OCI-LY7 (cell line): ENCODE measurements at regions not wholly inside any gene's neighbourhood (a gene's known extent, or its start where the extent isn't known, plus 50 kb on each side); places are given as distances from the start of the nearest gene placed in this dataset.

Experiments used
- BruUV-seq: library from RNA; stranded (reverse); fragments of 400-500 nt; replicated peaks from 2 replicates; lab custom pipeline; 2021; lab: Mats Ljungman, UMichigan
- CTCF ChIA-PET: fragments of 300-600 bp; sonication (Branson Sonifier 250); formaldehyde crosslinking; loops from one replicate; lab custom pipeline; 2022; ENCODE audit warnings: antibody characterized with exemption; ENCODE audit not compliant: unreplicated experiment; lab: Charles Lee
- POLR2A ChIA-PET: fragments of 300-600 bp; sonication (Branson Sonifier 250); formaldehyde crosslinking; loops from one replicate; lab custom pipeline; 2022; ENCODE audit warnings: antibody characterized with exemption; lab: Charles Lee
- DNase-seq: peaks from one replicate; pipeline ENCODE4 v3.0.0-alpha.2; 2015; ENCODE audit warnings: low spot score
- H2AFZ ChIP-seq: fragments of 200-600 bp; sonication (generic), shearing (Covaris generic); 2 replicates; pipeline ENCODE4 v1.6.1; 2014; ENCODE audit warnings: mild to moderate bottlenecking, antibody characterized with exemption, low read length, moderate library complexity
- H3K27ac ChIP-seq: fragments of 200-600 bp; sonication (generic); 2 replicates; pipeline ENCODE4 v1.5.1; 2014; ENCODE audit warnings: mixed run types, low read depth, mild to moderate bottlenecking, moderate library complexity, low read length, inconsistent platforms; ENCODE audit not compliant: poor library complexity, severe bottlenecking
- H3K36me3 ChIP-seq: fragments of 200-600 bp; sonication (generic); 2 replicates; pipeline ENCODE4 v1.6.1; 2014; ENCODE audit warnings: mild to moderate bottlenecking, antibody characterized with exemption, low read length, moderate library complexity, mixed read lengths; ENCODE audit not compliant: insufficient read depth
- H3K4me1 ChIP-seq: fragments of 200-600 bp; sonication (generic); 2 replicates; pipeline ENCODE4 v1.5.1; 2014; ENCODE audit warnings: mild to moderate bottlenecking, low read length; ENCODE audit not compliant: insufficient read depth, poor library complexity, severe bottlenecking
- H3K4me2 ChIP-seq: fragments of 200-600 bp; sonication (generic); 2 replicates; pipeline ENCODE4 v1.6.1; 2014; ENCODE audit warnings: mild to moderate bottlenecking, low read length
- H3K4me3 ChIP-seq: fragments of 200-600 bp; sonication (generic); 2 replicates; pipeline ENCODE4 v1.5.1; 2014; ENCODE audit warnings: mild to moderate bottlenecking, low read depth, low read length; ENCODE audit not compliant: poor library complexity, severe bottlenecking
- H3K79me2 ChIP-seq: fragments of 200-600 bp; sonication (generic); 2 replicates; pipeline ENCODE4 v1.6.1; 2016; ENCODE audit warnings: low read depth, mild to moderate bottlenecking, low read length, moderate library complexity, mixed read lengths; ENCODE audit not compliant: insufficient read depth
- H3K9me2 ChIP-seq: fragments of 200-600 bp; sonication (generic); 2 replicates; pipeline ENCODE4 v1.6.1; 2016; ENCODE audit warnings: mild to moderate bottlenecking, low read length, mixed read lengths; ENCODE audit not compliant: insufficient read depth
- H3K9me3 ChIP-seq: fragments of 200-600 bp; sonication (generic); 2 replicates; pipeline ENCODE4 v1.6.1; 2014; ENCODE audit warnings: mild to moderate bottlenecking, mixed run types, low read length, mixed read lengths
- H4K20me1 ChIP-seq: fragments of 200-600 bp; sonication (generic); 2 replicates; pipeline ENCODE4 v1.6.1; 2014; ENCODE audit warnings: mild to moderate bottlenecking, antibody characterized with exemption, low read length, moderate library complexity, mixed read lengths; ENCODE audit not compliant: insufficient read depth
- EZH2phosphoT487 ChIP-seq: fragments of 200-600 bp; sonication (generic); IDR thresholded peaks from 2 replicates; pipeline ENCODE4 v1.6.1; 2018; ENCODE audit warnings: low read depth, borderline replicate concordance, mild to moderate bottlenecking, mixed run types, antibody characterized with exemption, low read length, moderate library complexity, mixed read lengths
- intact Hi-C: fragments of 100-400 bp; cut with micrococcal nuclease; formaldehyde crosslinking; loops from one replicate; pipeline ENCODE4 v1.10.0; 2022; ENCODE audit not compliant: unreplicated experiment
- TF ChIP-seq, protein P1 (sequence below): fragments of 200-600 bp; sonication (generic); conservative IDR thresholded peaks from 2 replicates; pipeline ENCODE4 v1.5.1; 2014; ENCODE audit warnings: mild to moderate bottlenecking, antibody characterized with exemption, low read length, moderate library complexity, mixed read lengths

DNA sequence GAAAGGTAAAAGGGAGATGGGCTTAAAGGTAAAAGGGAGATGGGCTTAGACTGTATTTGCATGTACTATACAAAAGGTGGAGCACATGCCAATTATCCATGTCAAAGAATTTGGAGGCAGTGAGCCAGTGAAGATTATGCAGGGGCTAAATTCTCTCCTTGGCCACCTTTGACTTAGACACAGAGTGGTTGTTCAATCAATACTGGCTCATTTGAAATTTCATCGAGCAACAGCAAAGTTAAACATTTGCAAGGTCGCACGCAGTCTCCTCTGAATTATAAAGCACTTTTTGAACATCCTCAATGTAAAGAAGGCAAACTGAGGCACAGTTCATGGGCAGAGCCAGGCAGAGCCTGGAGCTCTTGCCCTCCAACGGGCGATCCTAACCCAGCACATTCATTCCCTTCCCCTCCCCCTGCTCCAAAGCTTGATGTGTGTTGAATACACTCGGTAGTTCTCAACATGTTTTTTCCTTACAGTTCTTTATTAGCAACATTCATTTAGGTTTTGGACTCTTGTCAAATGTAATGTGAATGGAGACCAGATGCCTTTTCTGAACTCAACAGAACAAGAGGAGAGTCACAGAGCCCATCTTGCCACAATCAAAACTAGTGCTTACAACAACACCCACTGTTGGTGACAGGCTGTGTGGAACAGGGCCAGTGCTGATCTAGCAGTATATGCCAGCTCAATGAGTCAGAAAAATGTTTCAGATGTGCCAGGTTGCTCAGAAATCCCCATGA is 169.7 kb upstream of the G2E3 start:
- POLR2A ChIA-PET = no interaction called here

DNA sequence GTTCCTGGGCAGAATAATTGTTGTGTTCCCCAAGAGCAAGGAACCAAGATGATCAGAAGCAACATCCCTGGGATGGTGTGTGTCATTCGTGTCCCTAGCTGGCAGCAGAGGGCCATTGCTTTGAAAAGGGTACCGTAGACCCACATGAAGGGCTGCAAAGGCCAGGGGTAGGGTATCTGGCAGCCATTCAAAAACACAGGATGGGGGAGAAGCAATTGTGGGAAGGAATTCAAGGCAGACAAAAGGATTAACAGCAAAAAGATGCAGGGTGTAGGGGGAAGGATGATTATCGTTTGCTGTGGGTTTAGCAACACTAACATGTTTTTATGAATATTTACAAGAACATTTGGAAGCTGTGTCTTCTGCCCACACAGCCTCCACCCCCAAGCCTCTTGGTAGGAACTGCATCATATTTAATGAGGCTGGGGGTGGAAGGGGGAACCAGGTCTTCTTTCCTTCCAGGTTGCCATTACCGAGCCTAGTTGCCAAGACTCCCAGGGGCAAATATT is 169.0 kb upstream of the G2E3 start:
- H3K9me2 ChIP-seq = no peaks in the 10 kb centered on the region
- H3K4me1 ChIP-seq = no peaks in the 10 kb centered on the region
- no peak for DNase-seq
- no peaks in the 10 kb centered on the region for H3K36me3 ChIP-seq
- no peaks in the 10 kb centered on the region for H3K79me2 ChIP-seq
- no TSS peak for BruUV-seq
- H3K27ac ChIP-seq = no peak overlapping the region
- no peaks in the 10 kb centered on the region for H4K20me1 ChIP-seq
- ChIA-PET POLR2A (no interaction called here), CTCF (no interaction called here)
- H3K4me2 ChIP-seq = no peak overlapping the region
- no peak overlapping the region for H2AFZ ChIP-seq
- TF ChIP-seq EZH2phosphoT487 = no peak
- TF ChIP-seq, protein P1, sequence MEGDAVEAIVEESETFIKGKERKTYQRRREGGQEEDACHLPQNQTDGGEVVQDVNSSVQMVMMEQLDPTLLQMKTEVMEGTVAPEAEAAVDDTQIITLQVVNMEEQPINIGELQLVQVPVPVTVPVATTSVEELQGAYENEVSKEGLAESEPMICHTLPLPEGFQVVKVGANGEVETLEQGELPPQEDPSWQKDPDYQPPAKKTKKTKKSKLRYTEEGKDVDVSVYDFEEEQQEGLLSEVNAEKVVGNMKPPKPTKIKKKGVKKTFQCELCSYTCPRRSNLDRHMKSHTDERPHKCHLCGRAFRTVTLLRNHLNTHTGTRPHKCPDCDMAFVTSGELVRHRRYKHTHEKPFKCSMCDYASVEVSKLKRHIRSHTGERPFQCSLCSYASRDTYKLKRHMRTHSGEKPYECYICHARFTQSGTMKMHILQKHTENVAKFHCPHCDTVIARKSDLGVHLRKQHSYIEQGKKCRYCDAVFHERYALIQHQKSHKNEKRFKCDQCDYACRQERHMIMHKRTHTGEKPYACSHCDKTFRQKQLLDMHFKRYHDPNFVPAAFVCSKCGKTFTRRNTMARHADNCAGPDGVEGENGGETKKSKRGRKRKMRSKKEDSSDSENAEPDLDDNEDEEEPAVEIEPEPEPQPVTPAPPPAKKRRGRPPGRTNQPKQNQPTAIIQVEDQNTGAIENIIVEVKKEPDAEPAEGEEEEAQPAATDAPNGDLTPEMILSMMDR = no peak
- H3K9me3 ChIP-seq = no peaks in the 10 kb centered on the region
- no peak overlapping the region for H3K4me3 ChIP-seq
- intact Hi-C loops = no loop called here

More for the DNA sequence above, 169.7 kb upstream of the G2E3 start:
- no TSS peak for BruUV-seq
- TF ChIP-seq, protein P1 = no peak
- no peak for TF ChIP-seq EZH2phosphoT487
- Histone ChIP-seq H2AFZ (no peak overlapping the region), H3K79me2 (no peaks in the 10 kb centered on the region), H3K36me3 (no peaks in the 10 kb centered on the region), H3K27ac (no peak overlapping the region), H4K20me1 (no peaks in the 10 kb centered on the region), H3K4me2 (no peak overlapping the region), H3K4me3 (no peak overlapping the region), H3K4me1 (no peaks in the 10 kb centered on the region), H3K9me2 (no peaks in the 10 kb centered on the region), H3K9me3 (no peaks in the 10 kb centered on the region)
- intact Hi-C loops = no loop called here
- CTCF ChIA-PET = no interaction called here
- DNase-seq = no peak

DNA sequence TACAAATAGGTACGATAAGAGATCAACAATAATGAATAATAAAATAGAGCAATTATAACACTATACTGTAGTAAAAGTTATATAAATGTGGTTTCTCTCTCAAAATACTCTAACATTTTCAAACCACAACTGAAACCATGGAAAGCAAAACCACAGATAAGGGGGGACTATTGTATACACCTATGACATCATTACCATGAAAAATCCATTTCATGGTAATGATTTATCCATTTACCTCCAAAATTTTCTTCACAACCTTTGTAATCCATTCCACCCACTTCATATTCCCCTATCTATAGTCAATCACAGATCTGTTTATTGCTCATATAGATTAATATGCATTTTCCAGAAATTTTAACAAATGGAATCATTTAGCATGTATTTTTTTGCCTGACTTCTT is 163.9 kb upstream of the G2E3 start:
- no peaks in the 10 kb centered on the region for H3K36me3 ChIP-seq
- H3K27ac ChIP-seq = no peak overlapping the region
- TF ChIP-seq, protein P1 = no peak
- no peak for TF ChIP-seq EZH2phosphoT487
- ChIA-PET POLR2A (interaction anchor here (0.9 kb wide), 1 partner anchor 8 kb away, joined by 4 read pairs; no protein-coding TSS in a partner anchor), CTCF (no interaction called here)
- H3K79me2 ChIP-seq = no peaks in the 10 kb centered on the region
- no peak overlapping the region for H3K4me2 ChIP-seq
- no peaks in the 10 kb centered on the region for H4K20me1 ChIP-seq
- H3K9me2 ChIP-seq = no peaks in the 10 kb centered on the region
- no peak for DNase-seq
- H2AFZ ChIP-seq = no peak overlapping the region
- intact Hi-C loops = no loop called here
- H3K4me1 ChIP-seq = no peaks in the 10 kb centered on the region
- no TSS peak for BruUV-seq
- H3K4me3 ChIP-seq = no peak overlapping the region
- H3K9me3 ChIP-seq = no peaks in the 10 kb centered on the region
